ENCODE measurements at regions not wholly inside any gene's neighbourhood (a gene's known extent, or its start where the extent isn't known, plus 50 kb on each side); places are given as distances from the start of the nearest gene placed in this dataset.

- DNase-seq: no peak
- no peak overlapping the region for H3K27ac Mint-ChIP-seq
Observed at GRCh38 chr5:8570528-8570927, 701.6 kb downstream of the MTRR start.

GRCh38 chr5:8576178-8576577 is 707.2 kb downstream of the MTRR start:
- ATAC-seq (no peak), DNase-seq (no peak)
- Mint-ChIP-seq H3K4me3 (no peak overlapping the region), H3K4me1 (no peaks in the 10 kb centered on the region), H3K36me3 (ENCODE audit: low read depth) (no peaks in the 10 kb centered on the region), H3K27me3 (no peaks in the 10 kb centered on the region), H3K27ac (no peak overlapping the region)
- H3K9me3 ChIP-seq (ENCODE audit: control insufficient read depth, low read length, poor library complexity, severe bottlenecking): no peaks in the 10 kb centered on the region

More at GRCh38 chr5:8570528-8570927, 701.6 kb downstream of the MTRR start:
- Mint-ChIP-seq H3K4me1 (no peaks in the 10 kb centered on the region), H3K27me3 (no peaks in the 10 kb centered on the region), H3K36me3 (ENCODE audit: low read depth) (no peaks in the 10 kb centered on the region), H3K4me3 (no peak overlapping the region)
- H3K9me3 ChIP-seq (ENCODE audit: control insufficient read depth, low read length, poor library complexity, severe bottlenecking): no peaks in the 10 kb centered on the region
- ATAC-seq: no peak

- ATAC-seq (no peak), DNase-seq (no peak)
- H3K27ac Mint-ChIP-seq: no peak overlapping the region
- H3K36me3 Mint-ChIP-seq (ENCODE audit: low read depth): no peaks in the 10 kb centered on the region
- H3K9me3 ChIP-seq (ENCODE audit: control insufficient read depth, low read length, poor library complexity, severe bottlenecking): no peaks in the 10 kb centered on the region
- H3K4me3 Mint-ChIP-seq: no peak overlapping the region
- no peaks in the 10 kb centered on the region for H3K4me1 Mint-ChIP-seq
- H3K27me3 Mint-ChIP-seq: no peaks in the 10 kb centered on the region
Observed at GRCh38 chr5:8577792-8578191, 708.8 kb downstream of the MTRR start.

GRCh38 chr5:8580298-8580697 is 711.4 kb downstream of the MTRR start:
- no peaks in the 10 kb centered on the region for H3K36me3 Mint-ChIP-seq (ENCODE audit: low read depth)
- ATAC-seq (no peak), DNase-seq (no peak)
- no peaks in the 10 kb centered on the region for H3K9me3 ChIP-seq (ENCODE audit: control insufficient read depth, low read length, poor library complexity, severe bottlenecking)
- H3K4me3 Mint-ChIP-seq: no peak overlapping the region
- H3K4me1 Mint-ChIP-seq: no peaks in the 10 kb centered on the region
- no peak overlapping the region for H3K27ac Mint-ChIP-seq
- no peaks in the 10 kb centered on the region for H3K27me3 Mint-ChIP-seq

GRCh38 chr5:8581047-8581446 is 712.1 kb downstream of the MTRR start:
- no peak for DNase-seq

GRCh38 chr5:8585230-8586018 is 716.5 kb downstream of the MTRR start:
- Mint-ChIP-seq H3K4me1 (no peaks in the 10 kb centered on the region), H3K36me3 (ENCODE audit: low read depth) (no peaks in the 10 kb centered on the region), H3K27me3 (no peaks in the 10 kb centered on the region), H3K27ac (no peak overlapping the region), H3K4me3 (no peak overlapping the region)
- H3K9me3 ChIP-seq (ENCODE audit: control insufficient read depth, low read length, poor library complexity, severe bottlenecking): no peaks in the 10 kb centered on the region
- ATAC-seq (no peak), DNase-seq (no peak)

More at GRCh38 chr5:8581047-8581446, 712.1 kb downstream of the MTRR start:
- ATAC-seq: no peak
- no peak overlapping the region for H3K4me3 Mint-ChIP-seq
- no peaks in the 10 kb centered on the region for H3K27me3 Mint-ChIP-seq
- H3K9me3 ChIP-seq (ENCODE audit: control insufficient read depth, low read length, poor library complexity, severe bottlenecking): no peaks in the 10 kb centered on the region
- no peaks in the 10 kb centered on the region for H3K36me3 Mint-ChIP-seq (ENCODE audit: low read depth)
- no peaks in the 10 kb centered on the region for H3K4me1 Mint-ChIP-seq
- H3K27ac Mint-ChIP-seq: no peak overlapping the region

- Mint-ChIP-seq H3K27me3 (no peaks in the 10 kb centered on the region), H3K4me3 (no peak overlapping the region), H3K36me3 (ENCODE audit: low read depth) (no peaks in the 10 kb centered on the region), H3K4me1 (no peaks in the 10 kb centered on the region), H3K27ac (no peak overlapping the region)
- H3K9me3 ChIP-seq (ENCODE audit: control insufficient read depth, low read length, poor library complexity, severe bottlenecking): no peaks in the 10 kb centered on the region
- ATAC-seq (no peak), DNase-seq (no peak)
Observed at GRCh38 chr5:8590959-8591358, 722.0 kb downstream of the MTRR start.

GRCh38 chr5:8598356-8598755 is 729.4 kb downstream of the MTRR start:
- no peaks in the 10 kb centered on the region for H3K36me3 Mint-ChIP-seq (ENCODE audit: low read depth)
- DNase-seq (no peak), ATAC-seq (no peak)
- H3K27ac Mint-ChIP-seq: no peak overlapping the region
- no peaks in the 10 kb centered on the region for H3K27me3 Mint-ChIP-seq
- no peaks in the 10 kb centered on the region for H3K4me1 Mint-ChIP-seq
- H3K9me3 ChIP-seq (ENCODE audit: control insufficient read depth, low read length, poor library complexity, severe bottlenecking): no peaks in the 10 kb centered on the region
- no peak overlapping the region for H3K4me3 Mint-ChIP-seq

- Mint-ChIP-seq H3K27me3 (no peaks in the 10 kb centered on the region), H3K27ac (no peak overlapping the region), H3K4me1 (no peaks in the 10 kb centered on the region), H3K4me3 (no peak overlapping the region), H3K36me3 (ENCODE audit: low read depth) (no peaks in the 10 kb centered on the region)
- no peak for ATAC-seq
- no peaks in the 10 kb centered on the region for H3K9me3 ChIP-seq (ENCODE audit: control insufficient read depth, low read length, poor library complexity, severe bottlenecking)
- DNase-seq: no peak
Observed at GRCh38 chr5:8598996-8599395, 730.0 kb downstream of the MTRR start.

- DNase-seq: no peak
- no peak for ATAC-seq
- Mint-ChIP-seq H3K36me3 (ENCODE audit: low read depth) (no peaks in the 10 kb centered on the region), H3K27ac (no peak overlapping the region), H3K27me3 (no peaks in the 10 kb centered on the region), H3K4me1 (no peaks in the 10 kb centered on the region), H3K4me3 (no peak overlapping the region)
- H3K9me3 ChIP-seq (ENCODE audit: control insufficient read depth, low read length, poor library complexity, severe bottlenecking): no peaks in the 10 kb centered on the region
Observed at GRCh38 chr5:8600843-8601242, 731.9 kb downstream of the MTRR start.

GRCh38 chr5:8601831-8602354 is 732.9 kb downstream of the MTRR start:
- no peaks in the 10 kb centered on the region for H3K9me3 ChIP-seq (ENCODE audit: control insufficient read depth, low read length, poor library complexity, severe bottlenecking)
- Mint-ChIP-seq H3K4me1 (no peaks in the 10 kb centered on the region), H3K27ac (no peak overlapping the region), H3K27me3 (no peaks in the 10 kb centered on the region), H3K4me3 (no peak overlapping the region), H3K36me3 (ENCODE audit: low read depth) (no peaks in the 10 kb centered on the region)
- DNase-seq (no peak), ATAC-seq (no peak)

GRCh38 chr5:8606231-8606630 is 737.3 kb downstream of the MTRR start:
- Mint-ChIP-seq H3K27me3 (no peaks in the 10 kb centered on the region), H3K4me1 (no peaks in the 10 kb centered on the region), H3K4me3 (no peak overlapping the region), H3K36me3 (ENCODE audit: low read depth) (no peaks in the 10 kb centered on the region), H3K27ac (no peak overlapping the region)
- DNase-seq (no peak), ATAC-seq (no peak)
- H3K9me3 ChIP-seq (ENCODE audit: control insufficient read depth, low read length, poor library complexity, severe bottlenecking): no peaks in the 10 kb centered on the region

GRCh38 chr5:8611067-8611466 is 742.1 kb downstream of the MTRR start:
- DNase-seq (no peak), ATAC-seq (no peak)
- no peaks in the 10 kb centered on the region for H3K36me3 Mint-ChIP-seq (ENCODE audit: low read depth)
- no peak overlapping the region for H3K4me3 Mint-ChIP-seq
- H3K27ac Mint-ChIP-seq: no peak overlapping the region
- no peaks in the 10 kb centered on the region for H3K27me3 Mint-ChIP-seq
- H3K4me1 Mint-ChIP-seq: no peaks in the 10 kb centered on the region
- H3K9me3 ChIP-seq (ENCODE audit: control insufficient read depth, low read length, poor library complexity, severe bottlenecking): peaks cover 6% of the 10 kb centered on the region

GRCh38 chr5:8613078-8613685 is 744.2 kb downstream of the MTRR start:
- ATAC-seq (no peak), DNase-seq (no peak)
- Mint-ChIP-seq H3K27me3 (no peaks in the 10 kb centered on the region), H3K27ac (no peak overlapping the region), H3K36me3 (ENCODE audit: low read depth) (no peaks in the 10 kb centered on the region), H3K4me1 (no peaks in the 10 kb centered on the region), H3K4me3 (no peak overlapping the region)
- H3K9me3 ChIP-seq (ENCODE audit: control insufficient read depth, low read length, poor library complexity, severe bottlenecking): peaks cover 6% of the 10 kb centered on the region
